Bone marrow (tissue), 2 donors: ENCODE measurements at regions not wholly inside any gene's neighbourhood (a gene's known extent, or its start where the extent isn't known, plus 50 kb on each side); places are given as distances from the start of the nearest gene placed in this dataset.
"Not testable (repeated sequence)": the region's sequence is repeated elsewhere in the genome, so short reads cannot be mapped to it uniquely, and the experiment has no call there.

Source experiments
- DNase-seq, 2 donors: peaks; one replicate each; lab custom pipeline; 2025; lab: John Stamatoyannopoulos, UW

GRCh38 chr6:144434308-144434990 is 149.3 kb downstream of the UTRN start:
- peak in 1 of 2 donors; percentile 62 for DNase-seq

DNA sequence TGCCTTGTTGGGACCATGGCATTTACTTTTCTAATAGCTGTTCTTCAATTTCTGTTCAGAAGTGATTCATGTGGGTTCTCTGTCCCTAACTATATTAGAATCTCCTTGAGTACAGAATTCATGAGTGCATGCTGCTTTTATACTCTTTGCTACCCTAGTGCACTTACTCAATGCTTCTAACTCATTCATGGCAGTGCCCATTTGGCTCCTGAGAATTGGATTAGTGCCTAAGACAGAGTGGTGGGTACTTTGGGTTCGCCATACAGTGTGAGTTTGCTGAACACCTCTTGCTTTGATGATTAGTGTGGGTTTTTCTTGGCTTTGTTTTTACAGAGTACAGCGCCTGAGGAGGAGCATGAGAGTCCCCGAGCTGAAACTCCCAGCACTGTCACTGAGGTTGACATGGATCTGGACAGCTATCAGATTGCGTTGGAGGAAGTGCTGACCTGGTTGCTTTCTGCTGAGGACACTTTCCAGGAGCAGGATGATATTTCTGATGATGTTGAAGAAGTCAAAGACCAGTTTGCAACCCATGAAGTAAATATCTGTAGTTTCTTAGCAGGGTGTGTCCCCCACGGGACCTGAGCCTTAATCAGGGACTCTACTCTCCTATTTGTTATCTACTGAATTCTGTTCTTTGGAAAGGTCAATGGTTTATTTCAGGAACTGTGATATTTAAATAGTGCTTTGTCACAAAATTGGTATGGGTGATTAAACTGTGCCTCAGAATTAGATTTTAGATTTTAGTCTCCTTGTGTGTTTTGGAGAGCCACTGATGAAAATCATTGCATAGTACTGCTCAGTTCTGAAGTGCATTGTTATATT is 150.7 kb downstream of the UTRN start:
- no peak for DNase-seq

- DNase-seq: no peak
These were observed 152.0 kb downstream of the UTRN start for GRCh38 chr6:144437105-144437504.

GRCh38 chr6:144438103-144438502 is 153.0 kb downstream of the UTRN start:
- no peak for DNase-seq

GRCh38 chr6:144439016-144439415 is 153.9 kb downstream of the UTRN start:
- DNase-seq: no peak

- not testable (repeated sequence) for DNase-seq
These were observed 156.7 kb downstream of the UTRN start for GRCh38 chr6:144441801-144442200.

- DNase-seq: no peak
These were observed 158.0 kb downstream of the UTRN start for GRCh38 chr6:144443157-144443556.

- DNase-seq: no peak
These were observed 162.3 kb downstream of the UTRN start for GRCh38 chr6:144447472-144447871.

- no peak for DNase-seq
These were observed 164.1 kb downstream of the UTRN start for GRCh38 chr6:144449218-144449617.

GRCh38 chr6:144449911-144450597 is 164.9 kb downstream of the UTRN start:
- no peak for DNase-seq

DNA sequence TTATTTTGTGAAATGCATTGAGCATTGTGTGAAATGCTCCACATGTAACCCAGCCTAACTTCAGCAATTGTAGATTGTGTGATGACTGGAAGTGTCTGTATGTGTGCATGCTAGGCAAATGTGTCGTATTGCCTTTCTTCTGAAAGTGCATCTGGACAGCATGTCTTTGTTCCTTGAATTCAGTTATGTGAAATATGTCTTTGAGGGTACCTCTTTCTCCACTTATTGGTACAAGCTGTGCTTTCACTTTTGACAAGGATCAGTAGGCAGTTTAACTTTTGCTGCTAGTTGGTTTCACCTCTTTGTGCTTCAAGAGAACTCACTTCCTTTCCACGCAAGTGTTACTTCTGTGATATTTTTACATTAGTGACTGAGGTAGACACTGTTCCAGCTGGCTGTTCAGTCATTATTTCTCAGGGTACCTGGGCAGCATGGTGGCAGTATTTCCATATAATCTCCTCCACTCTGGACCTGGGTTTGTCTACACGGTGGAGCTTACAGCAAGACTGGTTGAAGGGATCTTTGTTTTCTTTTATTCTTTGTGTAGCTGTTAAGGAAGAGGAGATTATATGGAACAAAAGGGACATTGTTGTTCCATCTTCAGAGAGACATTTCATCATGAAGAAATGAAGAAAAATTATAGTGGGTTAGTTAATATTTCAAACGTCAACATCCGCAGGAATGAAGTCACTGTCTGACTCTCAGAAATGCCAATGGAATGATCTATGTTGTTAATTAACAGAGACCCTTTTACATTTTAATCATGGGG is 175.4 kb downstream of the UTRN start:
- peak in 1 of 2 donors; percentile 20 for DNase-seq

DNA sequence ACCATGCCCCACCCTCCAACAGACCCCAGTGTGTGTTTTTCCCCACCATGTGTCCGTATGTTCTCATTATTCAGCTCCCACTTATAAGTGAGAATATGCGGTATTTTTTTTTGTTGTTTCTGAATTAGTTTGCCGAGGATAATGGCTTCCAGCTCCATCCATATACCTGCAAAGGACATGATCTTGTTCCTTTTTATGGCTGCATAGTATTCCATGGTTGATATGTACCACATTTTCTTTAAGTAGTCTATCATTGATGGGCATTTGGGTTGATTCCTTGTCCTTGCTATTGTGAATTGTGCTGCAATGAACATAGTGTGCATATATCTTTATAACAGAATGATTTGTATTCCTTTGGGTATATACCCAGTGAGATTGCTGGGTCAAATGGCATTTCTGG is 176.9 kb downstream of the UTRN start:
- no peak for DNase-seq

DNA sequence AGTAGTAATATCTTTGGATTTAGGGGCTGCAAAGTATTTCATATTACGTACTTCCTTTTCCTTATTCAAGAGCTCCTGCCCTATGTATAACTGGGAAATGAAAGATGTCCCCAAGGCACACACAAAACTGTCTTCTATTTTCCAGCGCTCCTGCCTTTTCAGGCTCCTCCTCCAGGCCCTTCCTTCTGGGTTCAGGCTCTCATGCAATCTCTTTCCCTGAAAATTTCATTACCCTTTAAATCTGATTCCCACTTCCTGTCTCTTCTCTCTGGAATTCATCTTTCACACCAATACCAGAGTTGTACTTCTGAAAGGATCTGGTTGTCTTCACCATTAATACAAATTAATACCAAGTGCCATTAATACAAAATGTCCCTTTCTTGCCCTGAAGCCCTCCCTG is 181.6 kb downstream of the UTRN start:
- no peak for DNase-seq

- DNase-seq: no peak
These were observed 182.1 kb downstream of the UTRN start for GRCh38 chr6:144467172-144467762.

DNA sequence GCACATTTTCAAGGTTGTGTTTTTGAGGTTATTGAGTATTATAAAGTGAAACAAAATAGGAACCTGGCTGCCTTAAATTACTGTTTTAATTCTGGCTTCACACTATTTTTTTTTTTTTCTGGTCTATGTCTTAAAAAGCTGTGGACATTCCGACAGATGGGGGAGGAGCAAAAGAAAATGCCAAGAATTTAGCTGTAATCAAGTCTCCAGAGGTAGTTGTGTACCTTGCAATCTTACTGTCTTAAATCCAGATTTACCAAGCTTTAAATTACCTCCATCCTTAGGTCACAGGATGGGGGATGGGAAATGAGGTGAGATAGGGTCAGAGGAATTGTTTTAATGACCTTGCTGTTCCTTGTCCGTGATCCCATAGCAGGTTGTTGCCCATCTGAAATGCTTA is 182.8 kb downstream of the UTRN start:
- no peak for DNase-seq

DNA sequence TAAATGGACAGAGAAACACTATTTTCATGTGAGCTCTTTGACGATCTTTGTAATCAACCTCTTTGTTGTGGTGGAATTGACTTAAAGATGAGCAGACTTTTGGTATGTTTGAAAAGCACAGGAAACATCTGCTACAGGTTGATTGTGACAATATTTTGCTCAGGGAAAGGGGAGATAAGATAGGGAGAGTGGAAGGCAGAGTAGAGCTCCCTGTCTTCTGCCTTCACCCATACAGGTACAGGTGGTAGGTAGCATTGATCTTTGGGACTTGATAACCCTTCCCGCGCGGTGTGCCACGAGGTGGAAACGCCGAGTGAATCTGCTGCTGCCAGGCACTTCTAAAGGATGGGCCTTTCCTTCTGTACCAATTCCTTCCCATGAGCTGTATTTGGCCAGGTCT is 183.6 kb downstream of the UTRN start:
- no peak for DNase-seq

GRCh38 chr6:144469144-144469575 is 184.0 kb downstream of the UTRN start:
- DNase-seq: no peak

DNA sequence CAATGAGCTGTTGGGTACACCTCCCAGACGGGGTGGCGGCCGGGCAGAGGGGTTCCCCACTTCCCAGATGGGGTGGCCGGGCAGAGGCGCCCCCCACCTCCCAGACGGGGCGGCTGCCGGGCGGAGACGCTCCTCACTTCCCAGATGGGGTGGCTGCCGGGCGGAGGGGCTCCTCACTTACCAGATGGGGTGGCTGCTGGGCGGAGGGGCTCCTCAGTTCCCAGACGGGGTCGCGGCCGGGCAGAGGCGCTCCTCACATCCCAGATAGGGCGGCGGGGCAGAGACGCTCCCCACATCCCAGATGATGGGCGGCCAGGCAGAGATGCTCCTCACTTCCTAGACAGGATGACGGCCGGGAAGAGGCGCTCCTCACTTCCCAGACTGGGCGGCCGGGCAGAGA is 185.1 kb downstream of the UTRN start:
- DNase-seq: not testable (repeated sequence)

DNA sequence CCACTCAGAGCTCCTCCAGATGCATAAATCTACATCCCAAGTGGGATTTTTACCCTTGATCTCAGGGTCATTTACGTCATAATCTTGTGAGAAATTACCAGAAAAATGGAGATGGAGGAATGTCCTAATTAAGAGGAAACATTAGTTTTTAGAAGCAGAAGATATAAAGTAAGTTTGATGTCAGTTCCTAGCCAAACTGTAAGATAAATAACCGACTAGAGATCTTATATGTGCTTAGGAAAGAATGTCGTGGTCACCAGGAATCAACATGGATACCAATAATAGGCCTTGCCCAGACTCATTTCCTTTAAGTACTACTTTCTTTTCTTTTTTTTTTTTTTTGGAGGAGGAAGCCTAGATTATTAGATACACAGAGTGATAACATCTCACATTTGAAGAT is 186.9 kb downstream of the UTRN start:
- no peak for DNase-seq

GRCh38 chr6:144474290-144474689 is 189.2 kb downstream of the UTRN start:
- DNase-seq: no peak

DNA sequence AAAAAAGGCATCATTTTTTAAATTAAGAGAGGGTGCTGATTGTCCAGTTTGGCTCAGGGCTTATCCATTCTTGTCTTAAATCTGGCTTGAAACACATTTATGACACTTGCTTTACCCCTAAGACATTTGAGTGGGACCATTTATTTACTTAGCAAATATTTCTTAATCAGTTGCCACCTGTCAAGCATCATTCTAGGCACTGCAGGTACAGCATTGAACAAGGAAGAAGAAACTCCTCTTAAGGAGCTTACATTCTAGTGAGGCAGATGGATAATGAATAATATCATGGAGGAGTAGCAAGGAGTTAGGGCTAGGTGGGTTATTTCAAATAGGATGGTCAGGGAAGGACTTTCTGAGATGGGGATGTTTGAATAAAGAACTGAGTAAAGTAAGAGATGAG is 189.8 kb downstream of the UTRN start:
- no peak for DNase-seq

DNA sequence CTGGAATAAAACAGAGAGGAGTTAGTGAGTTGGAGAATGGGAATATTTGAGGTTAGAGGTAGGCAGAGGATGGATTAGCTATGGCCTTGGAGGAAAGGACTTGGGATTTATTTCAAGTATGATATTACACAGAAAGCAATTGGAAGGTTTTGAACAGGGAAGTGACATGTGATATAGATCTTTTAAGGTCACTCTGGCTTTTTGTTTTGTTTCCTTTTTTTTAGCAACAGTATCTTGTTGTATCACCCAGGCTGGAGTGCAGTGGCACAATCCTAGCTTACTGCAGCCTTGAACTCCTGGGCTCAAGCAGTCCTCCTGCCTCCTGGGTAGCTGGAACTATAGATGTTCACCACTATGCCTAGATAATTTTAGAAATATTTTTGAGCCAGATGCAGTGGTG is 190.3 kb downstream of the UTRN start:
- DNase-seq: peak in 1 of 2 donors; percentile 33
